ENCODE measurements at regions not wholly inside any gene's neighbourhood (a gene's known extent, or its start where the extent isn't known, plus 50 kb on each side); places are given as distances from the start of the nearest gene placed in this dataset.

- Histone ChIP-seq H2AFZ (ENCODE audit: low read length) (peak overlapping the region; percentile 66), H3K4me2 (ENCODE audit: insufficient read depth, low read length) (peak overlapping the region; percentile 22), H3K27me3 (ENCODE audit: insufficient read depth, low read length) (no peaks in the 10 kb centered on the region), H3K4me1 (ENCODE audit: insufficient read depth, low read length) (peaks cover 18% of the 10 kb centered on the region), H4K20me1 (ENCODE audit: insufficient read depth, low read length) (no peaks in the 10 kb centered on the region), H3K79me2 (ENCODE audit: insufficient read depth, low read length) (no peaks in the 10 kb centered on the region), H3K36me3 (ENCODE audit: insufficient read depth, low read length) (no peaks in the 10 kb centered on the region), H3K4me3 (ENCODE audit: insufficient read depth, low read length) (no peak overlapping the region), H3K27ac (ENCODE audit: low read depth, low read length) (peak overlapping the region; percentile 95), H3K9me3 (ENCODE audit: low read depth, low read length) (no peaks in the 10 kb centered on the region)
- no peak for TF ChIP-seq CTCF (IDR thresholded peaks at IDR 0.05; ENCODE audit: extremely low read depth, low read depth, low read length)
- DNase-seq (ENCODE audit: insufficient read length, low spot score, missing footprints): peak; percentile 32
Observed at GRCh38 chr20:53691811-53692192, 98.2 kb upstream of the ZNF217 start.

DNA sequence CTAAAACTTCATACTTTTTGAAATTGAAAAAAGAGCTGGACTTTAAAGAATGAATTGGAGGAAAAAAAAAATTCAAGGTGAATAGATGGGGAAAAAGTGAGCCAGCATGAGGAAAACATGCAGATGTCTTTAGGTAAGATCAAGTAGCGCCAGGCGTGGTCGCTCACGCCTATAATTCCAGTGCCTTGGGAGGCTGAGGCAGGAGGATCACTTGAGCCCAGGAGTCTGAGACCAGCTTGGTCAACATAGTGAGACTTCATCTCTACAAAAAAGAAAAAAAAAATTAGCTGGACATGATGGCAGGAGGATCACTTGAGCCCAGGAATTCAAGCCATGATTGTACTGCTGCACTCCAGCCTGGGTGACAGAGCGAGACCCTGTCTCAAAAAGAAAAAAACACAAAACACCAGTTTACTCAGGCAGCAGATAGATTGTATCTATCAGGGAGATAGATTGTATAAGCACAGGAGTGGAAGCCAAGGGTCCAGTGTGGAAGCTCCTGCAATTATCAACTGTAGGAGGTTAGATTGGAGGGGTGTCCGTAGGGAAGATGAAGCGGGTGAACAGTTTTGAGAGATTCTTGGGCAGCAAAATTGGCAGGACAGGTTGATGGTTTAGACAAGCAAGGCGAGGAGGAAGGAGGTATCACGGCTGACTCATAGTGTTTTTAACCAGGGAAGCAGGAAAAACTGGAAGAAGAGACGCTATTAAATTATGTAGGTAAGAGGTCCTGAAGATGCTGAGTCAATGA is 97.6 kb upstream of the ZNF217 start:
- Histone ChIP-seq H2AFZ (ENCODE audit: low read length) (peak overlapping the region; percentile 66), H3K79me2 (ENCODE audit: insufficient read depth, low read length) (no peaks in the 10 kb centered on the region), H3K4me2 (ENCODE audit: insufficient read depth, low read length) (peak overlapping the region; percentile 22), H3K4me1 (ENCODE audit: insufficient read depth, low read length) (peaks cover 18% of the 10 kb centered on the region), H3K27me3 (ENCODE audit: insufficient read depth, low read length) (no peaks in the 10 kb centered on the region), H3K9me3 (ENCODE audit: low read depth, low read length) (no peaks in the 10 kb centered on the region), H4K20me1 (ENCODE audit: insufficient read depth, low read length) (no peaks in the 10 kb centered on the region), H3K36me3 (ENCODE audit: insufficient read depth, low read length) (no peaks in the 10 kb centered on the region), H3K4me3 (ENCODE audit: insufficient read depth, low read length) (no peak overlapping the region), H3K27ac (ENCODE audit: low read depth, low read length) (peak overlapping the region; percentile 95)
- no peak for DNase-seq (ENCODE audit: insufficient read length, low spot score, missing footprints)
- no peak for TF ChIP-seq CTCF (IDR thresholded peaks at IDR 0.05; ENCODE audit: extremely low read depth, low read depth, low read length)

GRCh38 chr20:53688085-53688484 is 94.4 kb upstream of the ZNF217 start:
- Histone ChIP-seq H3K27ac (ENCODE audit: low read depth, low read length) (no peak overlapping the region), H3K4me3 (ENCODE audit: insufficient read depth, low read length) (no peak overlapping the region), H3K36me3 (ENCODE audit: insufficient read depth, low read length) (no peaks in the 10 kb centered on the region), H3K27me3 (ENCODE audit: insufficient read depth, low read length) (no peaks in the 10 kb centered on the region), H3K9me3 (ENCODE audit: low read depth, low read length) (no peaks in the 10 kb centered on the region), H2AFZ (ENCODE audit: low read length) (no peak overlapping the region), H3K4me2 (ENCODE audit: insufficient read depth, low read length) (no peak overlapping the region), H3K79me2 (ENCODE audit: insufficient read depth, low read length) (no peaks in the 10 kb centered on the region), H4K20me1 (ENCODE audit: insufficient read depth, low read length) (no peaks in the 10 kb centered on the region), H3K4me1 (ENCODE audit: insufficient read depth, low read length) (peaks cover 14% of the 10 kb centered on the region)
- no peak for TF ChIP-seq CTCF (IDR thresholded peaks at IDR 0.05; ENCODE audit: extremely low read depth, low read depth, low read length)
- no peak for DNase-seq (ENCODE audit: insufficient read length, low spot score, missing footprints)

DNA sequence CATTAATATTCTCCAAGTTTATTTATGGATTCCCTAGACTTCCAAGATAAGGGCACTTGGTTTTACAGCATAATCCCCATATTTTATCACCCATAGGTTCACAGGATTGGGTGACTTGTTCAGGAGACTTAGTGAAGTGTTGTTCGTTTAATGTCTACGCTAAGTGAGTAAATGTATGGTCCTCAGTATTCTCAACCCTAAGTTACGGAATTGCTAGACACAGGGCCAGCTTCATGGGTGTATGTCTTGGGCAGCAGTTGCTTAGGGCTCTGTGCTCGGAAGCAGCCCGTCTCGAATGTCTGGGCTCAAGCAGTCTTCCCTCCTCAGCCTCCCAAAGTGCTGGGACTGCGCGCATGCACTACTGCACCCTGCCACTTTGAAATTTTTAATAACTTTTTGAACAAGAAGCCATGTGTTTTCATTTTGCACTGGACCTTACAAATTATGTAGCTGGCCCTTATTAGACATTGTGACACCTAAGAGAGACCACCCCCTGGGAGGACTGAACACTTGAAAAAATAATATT is 91.5 kb upstream of the ZNF217 start:
- Histone ChIP-seq H4K20me1 (ENCODE audit: insufficient read depth, low read length) (no peaks in the 10 kb centered on the region), H3K79me2 (ENCODE audit: insufficient read depth, low read length) (no peaks in the 10 kb centered on the region), H3K4me3 (ENCODE audit: insufficient read depth, low read length) (no peak overlapping the region), H3K36me3 (ENCODE audit: insufficient read depth, low read length) (no peaks in the 10 kb centered on the region), H3K9me3 (ENCODE audit: low read depth, low read length) (no peaks in the 10 kb centered on the region), H2AFZ (ENCODE audit: low read length) (no peak overlapping the region), H3K4me2 (ENCODE audit: insufficient read depth, low read length) (no peak overlapping the region), H3K27ac (ENCODE audit: low read depth, low read length) (no peak overlapping the region), H3K27me3 (ENCODE audit: insufficient read depth, low read length) (no peaks in the 10 kb centered on the region), H3K4me1 (ENCODE audit: insufficient read depth, low read length) (no peaks in the 10 kb centered on the region)
- no peak for DNase-seq (ENCODE audit: insufficient read length, low spot score, missing footprints)
- TF ChIP-seq CTCF (IDR thresholded peaks at IDR 0.05; ENCODE audit: extremely low read depth, low read depth, low read length): no peak
